ENCODE measurements at regions not wholly inside any gene's neighbourhood (a gene's known extent, or its start where the extent isn't known, plus 50 kb on each side); places are given as distances from the start of the nearest gene placed in this dataset.

- TF ChIP-seq CTCF (IDR thresholded peaks at IDR 0.05) (no peak), POLR2A (IDR thresholded peaks at IDR 0.05) (no peak)
Measured at GRCh38 chr6:19427548-19427947, 409.6 kb upstream of the ID4 start.
